ENCODE measurements at regions not wholly inside any gene's neighbourhood (a gene's known extent, or its start where the extent isn't known, plus 50 kb on each side); places are given as distances from the start of the nearest gene placed in this dataset.
"Not testable (repeated sequence)": the region's sequence is repeated elsewhere in the genome, so short reads cannot be mapped to it uniquely, and the experiment has no call there.

DNA sequence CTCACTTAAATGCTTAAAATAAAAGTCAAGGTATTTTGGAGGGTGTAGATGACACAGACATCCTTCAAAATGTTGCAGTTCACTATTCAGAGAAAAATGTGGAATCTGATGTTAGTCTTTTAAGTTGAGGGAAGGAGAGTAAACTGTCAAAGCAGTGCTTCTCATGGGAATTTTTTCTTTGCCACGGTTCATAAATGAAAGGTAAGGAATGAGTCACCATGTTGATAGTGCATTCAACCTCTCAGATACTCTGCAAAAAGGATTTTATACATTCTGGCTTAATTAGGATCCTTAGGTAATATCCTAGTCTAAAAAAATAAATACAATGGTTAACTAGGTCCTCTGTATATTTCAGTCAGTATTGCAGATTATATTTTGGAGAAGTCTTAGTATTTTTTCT is 804.3 kb downstream of the TTLL7 start:
- not testable (repeated sequence) for H3K27ac Mint-ChIP-seq; H3K9me3 Mint-ChIP-seq; H3K4me3 Mint-ChIP-seq; DNase-seq (ENCODE audit: low spot score); H3K4me1 Mint-ChIP-seq (ENCODE audit: low read depth); H3K36me3 Mint-ChIP-seq (ENCODE audit: low read depth); H3K27me3 Mint-ChIP-seq (ENCODE audit: low read depth)

DNA sequence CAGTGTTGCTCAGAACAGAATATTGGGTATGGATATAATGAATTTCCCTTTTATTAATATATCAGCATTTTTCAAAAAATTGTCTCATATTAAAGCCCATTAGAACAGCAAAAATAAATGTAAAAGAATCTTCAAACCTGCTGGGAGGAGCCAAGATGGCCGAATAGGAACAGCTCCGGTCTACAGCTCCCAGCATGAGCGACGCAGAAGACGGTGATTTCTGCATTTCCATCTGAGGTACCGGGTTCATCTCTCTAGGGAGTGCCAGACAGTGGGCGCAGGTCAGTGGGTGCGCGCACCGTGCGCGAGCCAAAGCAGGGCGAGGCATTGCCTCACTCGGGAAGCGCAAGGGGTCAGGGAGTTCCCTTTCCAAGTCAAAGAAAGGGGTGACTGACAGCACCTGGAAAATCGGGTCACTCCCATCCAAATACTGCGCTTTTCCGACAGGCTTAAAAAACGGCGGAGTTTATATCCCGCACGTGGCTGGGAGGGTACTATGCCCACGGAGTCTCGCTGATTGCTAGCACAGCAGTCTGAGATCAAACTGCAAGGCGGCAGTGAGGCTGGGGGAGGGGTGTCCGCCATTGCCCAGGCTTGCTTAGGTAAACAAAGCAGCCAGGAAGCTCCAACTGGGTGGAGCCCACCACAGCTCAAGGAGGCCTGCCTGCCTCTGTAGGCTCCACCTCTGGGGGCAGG is 816.8 kb downstream of the TTLL7 start:
- H3K9me3 Mint-ChIP-seq; H3K27ac Mint-ChIP-seq; H3K4me1 Mint-ChIP-seq (ENCODE audit: low read depth); DNase-seq (ENCODE audit: low spot score); H3K4me3 Mint-ChIP-seq; H3K27me3 Mint-ChIP-seq (ENCODE audit: low read depth); H3K36me3 Mint-ChIP-seq (ENCODE audit: low read depth): not testable (repeated sequence)

GRCh38 chr1:83180621-83181020 is 818.3 kb downstream of the TTLL7 start:
- H3K9me3 Mint-ChIP-seq; H3K27me3 Mint-ChIP-seq (ENCODE audit: low read depth); DNase-seq (ENCODE audit: low spot score); H3K36me3 Mint-ChIP-seq (ENCODE audit: low read depth); H3K4me1 Mint-ChIP-seq (ENCODE audit: low read depth); H3K27ac Mint-ChIP-seq; H3K4me3 Mint-ChIP-seq: not testable (repeated sequence)

DNA sequence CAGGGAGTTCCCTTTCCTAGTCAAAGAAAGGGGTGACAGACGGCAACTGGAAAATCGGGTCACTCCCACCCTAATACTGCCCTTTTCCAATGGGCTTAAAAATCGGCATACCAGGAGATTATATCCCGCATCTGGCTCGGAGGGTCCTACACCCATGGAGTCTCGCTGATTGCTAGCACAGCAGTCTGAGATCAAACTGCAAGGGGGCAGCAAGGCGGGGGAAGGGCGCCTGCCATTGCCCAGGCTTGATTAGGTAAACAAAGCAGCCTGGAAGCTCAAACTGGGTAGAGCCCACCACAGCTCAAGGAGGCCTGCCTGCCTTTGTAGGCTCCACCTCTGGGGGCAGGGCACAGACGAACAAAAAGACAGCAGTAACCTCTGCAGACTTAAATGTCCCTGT is 831.3 kb downstream of the TTLL7 start:
- not testable (repeated sequence) for H3K4me1 Mint-ChIP-seq (ENCODE audit: low read depth); H3K27me3 Mint-ChIP-seq (ENCODE audit: low read depth); H3K36me3 Mint-ChIP-seq (ENCODE audit: low read depth); DNase-seq (ENCODE audit: low spot score); H3K4me3 Mint-ChIP-seq; H3K9me3 Mint-ChIP-seq; H3K27ac Mint-ChIP-seq

DNA sequence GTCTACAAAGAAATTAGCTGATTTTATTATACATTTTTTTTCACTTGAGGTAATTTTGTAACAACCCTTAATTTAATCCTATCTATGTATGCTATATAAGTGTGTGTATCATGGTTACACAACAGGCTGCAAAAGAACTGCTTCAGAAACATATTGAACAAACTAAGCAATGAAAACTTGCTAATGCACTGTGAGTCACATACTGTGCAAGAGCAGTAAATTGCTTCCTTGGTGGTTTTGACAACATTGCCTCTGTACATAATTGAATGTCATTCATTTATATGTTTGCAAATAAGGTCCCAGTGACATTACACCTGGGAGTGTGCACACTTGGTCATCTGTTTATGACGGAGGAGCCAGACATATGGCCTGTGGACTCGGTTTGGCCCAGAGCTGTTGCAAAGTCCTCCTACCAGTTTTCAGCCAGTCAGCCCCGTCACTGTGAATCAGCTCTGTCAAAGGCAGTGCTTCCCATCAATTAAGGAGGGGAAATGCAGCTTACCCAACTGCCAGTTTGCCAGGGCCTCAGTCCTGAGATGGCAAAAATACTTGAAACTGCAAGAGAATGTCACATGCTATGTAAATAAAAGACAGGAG is 835.0 kb downstream of the TTLL7 start:
- not testable (repeated sequence) for H3K4me1 Mint-ChIP-seq (ENCODE audit: low read depth); H3K36me3 Mint-ChIP-seq (ENCODE audit: low read depth); H3K4me3 Mint-ChIP-seq; H3K27me3 Mint-ChIP-seq (ENCODE audit: low read depth); H3K27ac Mint-ChIP-seq; DNase-seq (ENCODE audit: low spot score); H3K9me3 Mint-ChIP-seq

- not testable (repeated sequence) for H3K36me3 Mint-ChIP-seq (ENCODE audit: low read depth); H3K4me1 Mint-ChIP-seq (ENCODE audit: low read depth); H3K9me3 Mint-ChIP-seq; H3K4me3 Mint-ChIP-seq; H3K27ac Mint-ChIP-seq; H3K27me3 Mint-ChIP-seq (ENCODE audit: low read depth); DNase-seq (ENCODE audit: low spot score)
These were observed 840.0 kb downstream of the TTLL7 start for GRCh38 chr1:83158924-83159323.

DNA sequence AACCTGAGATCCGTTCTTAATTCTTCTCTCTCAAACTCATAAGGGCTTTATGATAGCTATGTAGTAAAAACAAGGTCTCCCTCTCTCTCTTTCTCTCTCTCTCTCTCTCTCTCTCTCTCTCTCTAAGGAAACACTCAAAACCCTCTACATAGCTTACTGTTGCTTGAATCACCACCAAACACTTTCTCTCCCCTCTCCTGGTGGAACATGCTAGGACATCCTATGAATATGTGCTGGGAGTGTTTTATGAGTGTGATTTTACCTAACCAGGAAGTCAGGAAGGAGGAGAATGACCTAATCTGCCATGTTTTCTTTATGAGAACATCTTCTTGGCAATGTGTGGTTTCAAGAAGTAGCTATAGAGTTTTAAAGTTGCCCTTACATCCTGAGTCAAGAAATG is 844.6 kb downstream of the TTLL7 start:
- H3K36me3 Mint-ChIP-seq (ENCODE audit: low read depth); H3K27me3 Mint-ChIP-seq (ENCODE audit: low read depth); H3K4me3 Mint-ChIP-seq; DNase-seq (ENCODE audit: low spot score); H3K9me3 Mint-ChIP-seq; H3K4me1 Mint-ChIP-seq (ENCODE audit: low read depth); H3K27ac Mint-ChIP-seq: not testable (repeated sequence)

DNA sequence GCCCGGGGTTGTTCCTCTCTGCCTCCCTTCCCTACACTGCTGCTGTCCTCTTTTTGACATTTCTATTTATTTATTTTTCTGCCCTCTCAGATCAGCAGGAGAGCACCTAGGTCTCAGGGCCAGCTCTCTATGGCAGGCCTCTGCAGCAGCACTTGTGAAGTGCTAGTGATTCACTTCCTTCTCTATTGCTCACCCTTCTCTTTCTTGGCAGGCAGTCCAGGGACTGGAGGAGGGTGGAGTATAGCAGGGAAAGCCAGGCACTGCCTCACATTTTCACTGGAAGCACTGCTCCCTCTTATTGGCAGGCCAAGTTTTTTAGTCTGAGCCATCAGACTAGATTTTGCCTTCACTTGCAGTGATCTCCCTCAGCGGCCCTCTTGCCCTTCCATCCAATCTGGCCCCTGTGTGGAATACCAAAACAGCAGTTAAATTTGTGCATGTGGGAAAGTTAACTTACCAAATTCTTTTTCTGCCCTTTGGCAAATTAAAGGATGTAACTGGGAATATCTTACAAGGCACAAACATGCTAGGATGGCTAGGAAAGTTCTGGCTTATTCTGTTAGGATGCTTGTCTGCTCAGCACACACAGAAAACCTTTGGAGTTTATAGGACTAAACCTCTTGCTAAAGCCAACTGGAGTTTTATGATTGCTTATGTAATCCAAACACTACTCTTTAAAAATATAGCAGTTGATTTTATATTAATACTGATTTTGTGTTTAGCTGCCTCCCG is 847.6 kb downstream of the TTLL7 start:
- H3K27me3 Mint-ChIP-seq (ENCODE audit: low read depth); H3K27ac Mint-ChIP-seq; H3K4me3 Mint-ChIP-seq; H3K4me1 Mint-ChIP-seq (ENCODE audit: low read depth); DNase-seq (ENCODE audit: low spot score); H3K9me3 Mint-ChIP-seq; H3K36me3 Mint-ChIP-seq (ENCODE audit: low read depth): not testable (repeated sequence)

DNA sequence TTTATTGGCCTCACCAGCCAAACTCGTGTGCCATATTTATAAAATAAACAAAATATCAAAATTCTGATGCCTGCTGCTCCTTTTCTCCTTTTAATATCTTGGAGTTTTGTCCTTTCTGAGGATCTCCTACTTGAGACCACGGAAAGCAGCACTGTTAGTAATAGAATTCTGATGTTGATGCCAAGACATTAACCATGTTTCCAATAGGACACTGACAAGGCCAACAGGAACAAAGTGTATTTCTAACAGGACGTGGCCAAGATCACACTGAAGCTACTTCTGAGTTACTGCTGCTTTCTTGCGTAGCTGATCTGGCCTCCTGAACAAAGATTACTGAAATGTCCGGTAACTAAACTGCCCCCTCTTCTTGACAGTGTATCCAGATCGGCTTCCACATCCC is 848.5 kb downstream of the TTLL7 start:
- H3K9me3 Mint-ChIP-seq; H3K4me3 Mint-ChIP-seq; H3K36me3 Mint-ChIP-seq (ENCODE audit: low read depth); DNase-seq (ENCODE audit: low spot score); H3K27me3 Mint-ChIP-seq (ENCODE audit: low read depth); H3K27ac Mint-ChIP-seq; H3K4me1 Mint-ChIP-seq (ENCODE audit: low read depth): not testable (repeated sequence)

- not testable (repeated sequence) for H3K9me3 Mint-ChIP-seq; H3K27me3 Mint-ChIP-seq (ENCODE audit: low read depth); H3K36me3 Mint-ChIP-seq (ENCODE audit: low read depth); H3K4me3 Mint-ChIP-seq; DNase-seq (ENCODE audit: low spot score); H3K27ac Mint-ChIP-seq; H3K4me1 Mint-ChIP-seq (ENCODE audit: low read depth)
These were observed 853.1 kb downstream of the TTLL7 start for GRCh38 chr1:83145820-83146219.

GRCh38 chr1:83142802-83143201 is 856.1 kb downstream of the TTLL7 start:
- not testable (repeated sequence) for H3K27ac Mint-ChIP-seq; H3K4me1 Mint-ChIP-seq (ENCODE audit: low read depth); H3K9me3 Mint-ChIP-seq; H3K36me3 Mint-ChIP-seq (ENCODE audit: low read depth); DNase-seq (ENCODE audit: low spot score); H3K27me3 Mint-ChIP-seq (ENCODE audit: low read depth); H3K4me3 Mint-ChIP-seq

DNA sequence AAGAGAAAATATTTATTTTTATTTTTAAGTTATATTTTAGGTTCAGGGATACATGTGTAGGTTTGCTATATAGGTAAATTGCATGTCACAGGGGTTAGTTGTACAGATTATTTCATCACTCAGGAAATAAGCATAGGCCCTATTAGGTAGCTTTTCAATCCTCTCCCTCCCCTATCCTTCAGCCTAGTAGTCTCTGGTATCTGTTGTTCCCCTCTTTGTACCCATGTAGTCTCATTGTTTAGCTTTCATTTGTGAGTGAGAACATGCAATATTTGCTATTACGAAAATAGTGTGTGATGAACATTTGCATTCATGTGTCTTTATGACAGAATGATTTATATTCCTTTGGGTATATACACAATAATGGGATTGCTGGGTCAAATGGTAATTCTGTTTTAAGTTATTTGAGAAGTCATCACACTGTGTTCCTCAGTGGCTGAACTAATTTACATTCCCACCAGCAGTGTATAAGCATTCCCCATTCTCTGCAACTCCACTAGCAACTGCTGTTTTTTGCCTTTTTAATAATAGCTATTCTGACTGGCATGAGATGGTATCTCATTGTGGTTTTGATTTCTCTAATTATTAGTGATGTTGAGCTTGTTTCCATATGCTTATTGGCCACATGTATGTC is 863.3 kb downstream of the TTLL7 start:
- DNase-seq (ENCODE audit: low spot score); H3K27ac Mint-ChIP-seq; H3K4me1 Mint-ChIP-seq (ENCODE audit: low read depth); H3K9me3 Mint-ChIP-seq; H3K4me3 Mint-ChIP-seq; H3K27me3 Mint-ChIP-seq (ENCODE audit: low read depth); H3K36me3 Mint-ChIP-seq (ENCODE audit: low read depth): not testable (repeated sequence)

GRCh38 chr1:83134322-83135014 is 864.5 kb downstream of the TTLL7 start:
- H3K36me3 Mint-ChIP-seq (ENCODE audit: low read depth); DNase-seq (ENCODE audit: low spot score); H3K27ac Mint-ChIP-seq; H3K27me3 Mint-ChIP-seq (ENCODE audit: low read depth); H3K4me1 Mint-ChIP-seq (ENCODE audit: low read depth); H3K4me3 Mint-ChIP-seq; H3K9me3 Mint-ChIP-seq: not testable (repeated sequence)

DNA sequence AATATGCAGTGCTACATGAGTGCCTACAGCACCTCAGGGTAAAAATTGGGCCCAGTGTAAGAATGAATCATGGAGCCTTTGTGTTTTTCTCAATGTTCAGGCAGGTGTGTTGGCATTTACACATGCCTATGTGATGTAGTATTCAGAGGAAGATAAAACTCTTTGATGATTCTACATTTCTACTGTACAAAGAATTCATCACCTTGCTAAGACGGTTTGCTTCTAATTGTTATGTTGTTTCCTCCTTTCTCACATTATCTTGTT is 867.3 kb downstream of the TTLL7 start:
- DNase-seq (ENCODE audit: low spot score): no peak
- Mint-ChIP-seq H3K27me3 (ENCODE audit: low read depth) (no peaks in the 10 kb centered on the region), H3K27ac (no peak overlapping the region), H3K4me1 (ENCODE audit: low read depth) (no peaks in the 10 kb centered on the region), H3K36me3 (ENCODE audit: low read depth) (no peaks in the 10 kb centered on the region), H3K9me3 (no peaks in the 10 kb centered on the region), H3K4me3 (no peak overlapping the region)

Measured in T-helper 2 cell treated with Interferon-gamma antibody and Interleukin-4, amounts not matched to agents 5 μg/mL and 100 μg/mL, for 36 hours (primary cell).